ENCODE measurements at regions not wholly inside any gene's neighbourhood (a gene's known extent, or its start where the extent isn't known, plus 50 kb on each side); places are given as distances from the start of the nearest gene placed in this dataset.

- DNase-seq = no peak
These were observed 54.7 kb upstream of the ZNF423 start for GRCh38 chr16:49910541-49911071.

- no peak for DNase-seq
These were observed 55.5 kb upstream of the ZNF423 start for GRCh38 chr16:49911430-49911829.

GRCh38 chr16:49912721-49913120 lies 56.8 kb upstream of the ZNF423 start:
- DNase-seq = peak; percentile 32

- no peak for DNase-seq
These were observed 57.8 kb upstream of the ZNF423 start for GRCh38 chr16:49913720-49914119.

- no peak for DNase-seq
These were observed 58.7 kb upstream of the ZNF423 start for GRCh38 chr16:49914657-49915056.

- DNase-seq = no peak
These were observed 62.3 kb upstream of the ZNF423 start for GRCh38 chr16:49918257-49918656.

GRCh38 chr16:49919327-49919726 lies 63.4 kb upstream of the ZNF423 start:
- DNase-seq = no peak

- DNase-seq = no peak
These were observed 64.5 kb upstream of the ZNF423 start for GRCh38 chr16:49920397-49920796.

GRCh38 chr16:49921106-49921505 lies 65.2 kb upstream of the ZNF423 start:
- DNase-seq = no peak

- peak; percentile 57 for DNase-seq
These were observed 66.0 kb upstream of the ZNF423 start for GRCh38 chr16:49921791-49922456.

GRCh38 chr16:49923411-49923810 lies 67.5 kb upstream of the ZNF423 start:
- no peak for DNase-seq

GRCh38 chr16:49924078-49924477 lies 68.2 kb upstream of the ZNF423 start:
- no peak for DNase-seq

- no peak for DNase-seq
These were observed 71.0 kb upstream of the ZNF423 start for GRCh38 chr16:49926941-49927340.

GRCh38 chr16:49928176-49929041 lies 72.5 kb upstream of the ZNF423 start:
- DNase-seq = no peak

GRCh38 chr16:49929626-49930025 lies 73.7 kb upstream of the ZNF423 start:
- DNase-seq = no peak

- DNase-seq = no peak
These were observed 74.9 kb upstream of the ZNF423 start for GRCh38 chr16:49930841-49931240.

- DNase-seq = no peak
These were observed 75.4 kb upstream of the ZNF423 start for GRCh38 chr16:49931266-49931665.

GRCh38 chr16:49931916-49932315 lies 76.0 kb upstream of the ZNF423 start:
- DNase-seq = no peak

- no peak for DNase-seq
These were observed 76.5 kb upstream of the ZNF423 start for GRCh38 chr16:49932434-49932833.

- peak; percentile 54 for DNase-seq
These were observed 77.0 kb upstream of the ZNF423 start for GRCh38 chr16:49932946-49933345.

- no peak for DNase-seq
These were observed 80.9 kb upstream of the ZNF423 start for GRCh38 chr16:49936791-49937190.

GRCh38 chr16:49937886-49938285 lies 82.0 kb upstream of the ZNF423 start:
- no peak for DNase-seq

GRCh38 chr16:49939495-49939894 lies 83.6 kb upstream of the ZNF423 start:
- DNase-seq = no peak
